K562 (cell line): ENCODE measurements at regions not wholly inside any gene's neighbourhood (a gene's known extent, or its start where the extent isn't known, plus 50 kb on each side); places are given as distances from the start of the nearest gene placed in this dataset.

Experiments
- BMI1 ChIP-seq: fragments of 150-350 bp; IDR thresholded peaks from 2 replicates; pipeline ENCODE4 v1.6.1; 2014; ENCODE audit warnings: low read length
- EWSR1 ChIP-seq: fragments of 450-650 bp; IDR thresholded peaks from 2 replicates; pipeline ENCODE4 v1.6.1; 2018; ENCODE audit warnings: borderline replicate concordance, mild to moderate bottlenecking, low read depth, moderate library complexity; ENCODE audit not compliant: partially characterized antibody
- MBD2 ChIP-seq: sonication (generic); IDR thresholded peaks from 2 replicates; pipeline ENCODE4 v1.6.1; 2016; ENCODE audit warnings: low read depth, borderline replicate concordance
- RHOXF2B ChIP-seq: fragments of 250-450 bp; sonication (Bioruptor Pico); conservative IDR thresholded peaks from 2 replicates; pipeline ENCODE4 v1.5.1; 2021
- ZNF354B ChIP-seq: fragments of 250-450 bp; sonication (Bioruptor Pico); IDR thresholded peaks from 2 replicates; pipeline ENCODE4 v1.4.0; 2020
- ZNF609 ChIP-seq: sonication (generic); formaldehyde crosslinking; IDR thresholded peaks from 2 replicates; pipeline ENCODE4 v1.8.1; 2023; ENCODE audit warnings: missing genetic modification reagents, mild to moderate bottlenecking, borderline replicate concordance
- TF ChIP-seq, protein P1 (sequence below): fragments of 200-600 bp; sonication (generic); IDR thresholded peaks from one replicate; pipeline ENCODE4 v1.6.1; 2012; ENCODE audit warnings: mild to moderate bottlenecking, low read depth, low read length, inconsistent platforms
- TF ChIP-seq, protein P2 (sequence below): sonication (generic); formaldehyde crosslinking; IDR thresholded peaks from 2 replicates; pipeline ENCODE4 v1.5.0; 2020; ENCODE audit warnings: missing genetic modification reagents
- TF ChIP-seq, protein P3 (sequence below), 2 experiments: fragments of 450-650 bp in 1 of 2; sonication (generic) in 1 of 2; formaldehyde crosslinking; conservative IDR thresholded peaks; 2 replicates each; pipeline versions ENCODE4 v1.4.0 to v1.8.1; 2020 to 2022; ENCODE audit warnings: mild to moderate bottlenecking in 1 of 2, missing genetic modification reagents in 1 of 2

DNA sequence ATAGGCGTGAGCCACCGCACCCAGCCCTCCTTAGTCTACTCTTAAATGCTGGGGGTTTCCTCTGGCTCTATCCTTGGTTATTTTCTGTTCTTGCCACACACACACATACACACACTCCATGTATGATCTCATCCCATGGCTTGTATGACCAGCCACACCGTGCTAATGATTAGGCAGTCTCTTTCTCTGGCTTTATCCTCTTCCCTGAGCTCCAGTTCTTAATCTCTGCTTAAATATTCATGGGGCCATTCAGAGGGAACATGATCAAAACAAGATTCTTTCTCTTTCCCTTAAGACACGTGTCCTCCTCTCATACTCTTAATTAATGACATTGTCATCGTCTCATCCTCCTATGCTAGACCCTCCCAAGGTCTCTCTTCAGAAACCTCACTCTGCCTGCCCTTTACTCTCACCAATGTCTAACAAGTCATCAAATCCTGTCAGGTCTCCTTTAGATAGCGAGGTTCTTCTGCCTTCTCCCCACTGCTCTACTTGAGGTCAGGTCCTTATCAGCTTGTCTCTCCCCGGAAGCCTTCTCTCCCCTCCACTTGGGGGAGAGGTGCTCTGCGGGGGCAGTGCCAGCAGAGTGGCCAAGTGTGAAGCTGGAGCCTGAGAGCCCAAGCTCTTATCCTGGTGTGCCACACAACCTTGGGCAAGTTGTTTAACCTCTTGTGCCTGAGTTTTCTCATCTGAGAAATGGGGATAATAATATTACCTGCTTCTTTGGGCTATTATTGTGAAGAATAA, 83.0 kb upstream of the GNG12 start (continued):
- TF ChIP-seq ZNF609 (CRISPR knock-in tag) (no peak), EWSR1 (no peak), ZNF354B (CRISPR knock-in tag) (no peak), MBD2 (0 out of 2 replicates have a peak, but pooled peaks have one; percentile 29), RHOXF2B (0 out of 2 replicates have a peak, but pooled peaks have one; percentile 35), BMI1 (no peak)
- TF ChIP-seq, protein P1, sequence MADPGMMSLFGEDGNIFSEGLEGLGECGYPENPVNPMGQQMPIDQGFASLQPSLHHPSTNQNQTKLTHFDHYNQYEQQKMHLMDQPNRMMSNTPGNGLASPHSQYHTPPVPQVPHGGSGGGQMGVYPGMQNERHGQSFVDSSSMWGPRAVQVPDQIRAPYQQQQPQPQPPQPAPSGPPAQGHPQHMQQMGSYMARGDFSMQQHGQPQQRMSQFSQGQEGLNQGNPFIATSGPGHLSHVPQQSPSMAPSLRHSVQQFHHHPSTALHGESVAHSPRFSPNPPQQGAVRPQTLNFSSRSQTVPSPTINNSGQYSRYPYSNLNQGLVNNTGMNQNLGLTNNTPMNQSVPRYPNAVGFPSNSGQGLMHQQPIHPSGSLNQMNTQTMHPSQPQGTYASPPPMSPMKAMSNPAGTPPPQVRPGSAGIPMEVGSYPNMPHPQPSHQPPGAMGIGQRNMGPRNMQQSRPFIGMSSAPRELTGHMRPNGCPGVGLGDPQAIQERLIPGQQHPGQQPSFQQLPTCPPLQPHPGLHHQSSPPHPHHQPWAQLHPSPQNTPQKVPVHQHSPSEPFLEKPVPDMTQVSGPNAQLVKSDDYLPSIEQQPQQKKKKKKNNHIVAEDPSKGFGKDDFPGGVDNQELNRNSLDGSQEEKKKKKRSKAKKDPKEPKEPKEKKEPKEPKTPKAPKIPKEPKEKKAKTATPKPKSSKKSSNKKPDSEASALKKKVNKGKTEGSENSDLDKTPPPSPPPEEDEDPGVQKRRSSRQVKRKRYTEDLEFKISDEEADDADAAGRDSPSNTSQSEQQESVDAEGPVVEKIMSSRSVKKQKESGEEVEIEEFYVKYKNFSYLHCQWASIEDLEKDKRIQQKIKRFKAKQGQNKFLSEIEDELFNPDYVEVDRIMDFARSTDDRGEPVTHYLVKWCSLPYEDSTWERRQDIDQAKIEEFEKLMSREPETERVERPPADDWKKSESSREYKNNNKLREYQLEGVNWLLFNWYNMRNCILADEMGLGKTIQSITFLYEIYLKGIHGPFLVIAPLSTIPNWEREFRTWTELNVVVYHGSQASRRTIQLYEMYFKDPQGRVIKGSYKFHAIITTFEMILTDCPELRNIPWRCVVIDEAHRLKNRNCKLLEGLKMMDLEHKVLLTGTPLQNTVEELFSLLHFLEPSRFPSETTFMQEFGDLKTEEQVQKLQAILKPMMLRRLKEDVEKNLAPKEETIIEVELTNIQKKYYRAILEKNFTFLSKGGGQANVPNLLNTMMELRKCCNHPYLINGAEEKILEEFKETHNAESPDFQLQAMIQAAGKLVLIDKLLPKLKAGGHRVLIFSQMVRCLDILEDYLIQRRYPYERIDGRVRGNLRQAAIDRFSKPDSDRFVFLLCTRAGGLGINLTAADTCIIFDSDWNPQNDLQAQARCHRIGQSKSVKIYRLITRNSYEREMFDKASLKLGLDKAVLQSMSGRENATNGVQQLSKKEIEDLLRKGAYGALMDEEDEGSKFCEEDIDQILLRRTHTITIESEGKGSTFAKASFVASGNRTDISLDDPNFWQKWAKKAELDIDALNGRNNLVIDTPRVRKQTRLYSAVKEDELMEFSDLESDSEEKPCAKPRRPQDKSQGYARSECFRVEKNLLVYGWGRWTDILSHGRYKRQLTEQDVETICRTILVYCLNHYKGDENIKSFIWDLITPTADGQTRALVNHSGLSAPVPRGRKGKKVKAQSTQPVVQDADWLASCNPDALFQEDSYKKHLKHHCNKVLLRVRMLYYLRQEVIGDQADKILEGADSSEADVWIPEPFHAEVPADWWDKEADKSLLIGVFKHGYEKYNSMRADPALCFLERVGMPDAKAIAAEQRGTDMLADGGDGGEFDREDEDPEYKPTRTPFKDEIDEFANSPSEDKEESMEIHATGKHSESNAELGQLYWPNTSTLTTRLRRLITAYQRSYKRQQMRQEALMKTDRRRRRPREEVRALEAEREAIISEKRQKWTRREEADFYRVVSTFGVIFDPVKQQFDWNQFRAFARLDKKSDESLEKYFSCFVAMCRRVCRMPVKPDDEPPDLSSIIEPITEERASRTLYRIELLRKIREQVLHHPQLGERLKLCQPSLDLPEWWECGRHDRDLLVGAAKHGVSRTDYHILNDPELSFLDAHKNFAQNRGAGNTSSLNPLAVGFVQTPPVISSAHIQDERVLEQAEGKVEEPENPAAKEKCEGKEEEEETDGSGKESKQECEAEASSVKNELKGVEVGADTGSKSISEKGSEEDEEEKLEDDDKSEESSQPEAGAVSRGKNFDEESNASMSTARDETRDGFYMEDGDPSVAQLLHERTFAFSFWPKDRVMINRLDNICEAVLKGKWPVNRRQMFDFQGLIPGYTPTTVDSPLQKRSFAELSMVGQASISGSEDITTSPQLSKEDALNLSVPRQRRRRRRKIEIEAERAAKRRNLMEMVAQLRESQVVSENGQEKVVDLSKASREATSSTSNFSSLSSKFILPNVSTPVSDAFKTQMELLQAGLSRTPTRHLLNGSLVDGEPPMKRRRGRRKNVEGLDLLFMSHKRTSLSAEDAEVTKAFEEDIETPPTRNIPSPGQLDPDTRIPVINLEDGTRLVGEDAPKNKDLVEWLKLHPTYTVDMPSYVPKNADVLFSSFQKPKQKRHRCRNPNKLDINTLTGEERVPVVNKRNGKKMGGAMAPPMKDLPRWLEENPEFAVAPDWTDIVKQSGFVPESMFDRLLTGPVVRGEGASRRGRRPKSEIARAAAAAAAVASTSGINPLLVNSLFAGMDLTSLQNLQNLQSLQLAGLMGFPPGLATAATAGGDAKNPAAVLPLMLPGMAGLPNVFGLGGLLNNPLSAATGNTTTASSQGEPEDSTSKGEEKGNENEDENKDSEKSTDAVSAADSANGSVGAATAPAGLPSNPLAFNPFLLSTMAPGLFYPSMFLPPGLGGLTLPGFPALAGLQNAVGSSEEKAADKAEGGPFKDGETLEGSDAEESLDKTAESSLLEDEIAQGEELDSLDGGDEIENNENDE = no peak
- TF ChIP-seq, protein P2, sequence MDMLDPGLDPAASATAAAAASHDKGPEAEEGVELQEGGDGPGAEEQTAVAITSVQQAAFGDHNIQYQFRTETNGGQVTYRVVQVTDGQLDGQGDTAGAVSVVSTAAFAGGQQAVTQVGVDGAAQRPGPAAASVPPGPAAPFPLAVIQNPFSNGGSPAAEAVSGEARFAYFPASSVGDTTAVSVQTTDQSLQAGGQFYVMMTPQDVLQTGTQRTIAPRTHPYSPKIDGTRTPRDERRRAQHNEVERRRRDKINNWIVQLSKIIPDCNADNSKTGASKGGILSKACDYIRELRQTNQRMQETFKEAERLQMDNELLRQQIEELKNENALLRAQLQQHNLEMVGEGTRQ (CRISPR knock-in tag) = no peak
- TF ChIP-seq, protein P3, sequence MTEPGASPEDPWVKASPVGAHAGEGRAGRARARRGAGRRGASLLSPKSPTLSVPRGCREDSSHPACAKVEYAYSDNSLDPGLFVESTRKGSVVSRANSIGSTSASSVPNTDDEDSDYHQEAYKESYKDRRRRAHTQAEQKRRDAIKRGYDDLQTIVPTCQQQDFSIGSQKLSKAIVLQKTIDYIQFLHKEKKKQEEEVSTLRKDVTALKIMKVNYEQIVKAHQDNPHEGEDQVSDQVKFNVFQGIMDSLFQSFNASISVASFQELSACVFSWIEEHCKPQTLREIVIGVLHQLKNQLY (CRISPR knock-in tag; conservative IDR thresholded peaks at IDR 0.05) = no peak
